Inferior parietal cortex (tissue), 1 donor: ENCODE measurements at regions not wholly inside any gene's neighbourhood (a gene's known extent, or its start where the extent isn't known, plus 50 kb on each side); places are given as distances from the start of the nearest gene placed in this dataset.
"Not testable (repeated sequence)": the region's sequence is repeated elsewhere in the genome, so short reads cannot be mapped to it uniquely, and the experiment has no call there.

Source experiments
- DNase-seq: peaks from one replicate; pipeline ENCODE4 v3.0.0-alpha.2; 2016; ENCODE audit errors: extremely low spot score

- DNase-seq: not testable (repeated sequence)
These were observed 3051.6 kb downstream of the RPIA start for GRCh38 chr2:91742973-91743490.

- DNase-seq: not testable (repeated sequence)
These were observed 3052.4 kb downstream of the RPIA start for GRCh38 chr2:91743910-91744309.

GRCh38 chr2:91744700-91745141, 3053.2 kb downstream of the RPIA start:
- DNase-seq: not testable (repeated sequence)

GRCh38 chr2:91748902-91749301, 3057.4 kb downstream of the RPIA start:
- DNase-seq: no peak

GRCh38 chr2:91749665-91750064, 3058.2 kb downstream of the RPIA start:
- DNase-seq: not testable (repeated sequence)

GRCh38 chr2:91759361-91759941, 3068.0 kb downstream of the RPIA start:
- not testable (repeated sequence) for DNase-seq

GRCh38 chr2:91760672-91761071, 3069.2 kb downstream of the RPIA start:
- not testable (repeated sequence) for DNase-seq

GRCh38 chr2:91762312-91762711, 3070.8 kb downstream of the RPIA start:
- not testable (repeated sequence) for DNase-seq

- DNase-seq: not testable (repeated sequence)
These were observed 3072.2 kb downstream of the RPIA start for GRCh38 chr2:91763710-91764109.

GRCh38 chr2:91764581-91765002, 3073.1 kb downstream of the RPIA start:
- DNase-seq: peak; percentile 20

GRCh38 chr2:91765018-91765754, 3073.7 kb downstream of the RPIA start:
- DNase-seq: not testable (repeated sequence)

- peak; percentile 7 for DNase-seq
These were observed 3075.0 kb downstream of the RPIA start for GRCh38 chr2:91766349-91767048.

GRCh38 chr2:91768301-91768700, 3076.8 kb downstream of the RPIA start:
- DNase-seq: not testable (repeated sequence)

- not testable (repeated sequence) for DNase-seq
These were observed 3077.5 kb downstream of the RPIA start for GRCh38 chr2:91768997-91769396.

- not testable (repeated sequence) for DNase-seq
These were observed 3078.6 kb downstream of the RPIA start for GRCh38 chr2:91770046-91770575.

GRCh38 chr2:91771604-91772003, 3080.1 kb downstream of the RPIA start:
- DNase-seq: not testable (repeated sequence)

GRCh38 chr2:91772240-91772937, 3080.9 kb downstream of the RPIA start:
- DNase-seq: not testable (repeated sequence)

- DNase-seq: not testable (repeated sequence)
These were observed 3082.3 kb downstream of the RPIA start for GRCh38 chr2:91773810-91774209.

GRCh38 chr2:91775193-91775592, 3083.7 kb downstream of the RPIA start:
- not testable (repeated sequence) for DNase-seq

- not testable (repeated sequence) for DNase-seq
These were observed 3088.9 kb downstream of the RPIA start for GRCh38 chr2:91780324-91780723.

GRCh38 chr2:91809391-91809790, 3061.8 kb upstream of the TEKT4 start:
- not testable (repeated sequence) for DNase-seq
